Caco-2 (cell line): ENCODE measurements at regions not wholly inside any gene's neighbourhood (a gene's known extent, or its start where the extent isn't known, plus 50 kb on each side); places are given as distances from the start of the nearest gene placed in this dataset.

Experiments used
- BruUV-seq: library from RNA; stranded (reverse); fragments of 400-500 nt; replicated peaks from 2 replicates; lab custom pipeline; 2021; lab: Mats Ljungman, UMichigan
- CTCF ChIA-PET: fragments of 300-600 bp; sonication (Branson Sonifier 250); formaldehyde crosslinking; loops from one replicate; lab custom pipeline; 2022; ENCODE audit warnings: antibody characterized with exemption; lab: Charles Lee
- POLR2A ChIA-PET: fragments of 300-600 bp; sonication (Branson Sonifier 250); formaldehyde crosslinking; loops from one replicate; lab custom pipeline; 2022; ENCODE audit warnings: antibody characterized with exemption; lab: Charles Lee
- DNase-seq, 2 experiments: peaks; one replicate each; pipeline versions ENCODE4 v3.0.0 to v3.0.0-alpha.2; 2020 to 2022
- H3K27me3 ChIP-seq: replicated peaks from 2 replicates; pipeline ENCODE4 v1.6.0; 2011; ENCODE audit warnings: low read length; ENCODE audit not compliant: control insufficient read depth, insufficient read depth
- H3K36me3 ChIP-seq: 2 replicates; pipeline ENCODE4 v1.5.1; 2011; ENCODE audit warnings: low read length; ENCODE audit not compliant: control insufficient read depth, insufficient read depth
- H3K4me1 ChIP-seq: fragments of 250-450 bp; sonication (Bioruptor Pico); 2 replicates; pipeline ENCODE4 v1.5.1; 2020; ENCODE audit warnings: mild to moderate bottlenecking
- H3K4me3 ChIP-seq: 2 replicates; pipeline ENCODE4 v1.5.1; 2011; ENCODE audit warnings: low read depth, mild to moderate bottlenecking, control low read depth, low read length
- H3K9me3 ChIP-seq: fragments of 250-450 bp; sonication (Bioruptor Pico); 2 replicates; pipeline ENCODE4 v1.5.1; 2020; ENCODE audit warnings: mild to moderate bottlenecking, moderate library complexity
- H3K27ac Mint-ChIP-seq: one replicate; pipeline ENCODE4 v1.8.0; 2022; ENCODE audit warnings: mixed read lengths; ENCODE audit not compliant: unreplicated experiment
- H3K27me3 Mint-ChIP-seq: one replicate; pipeline ENCODE4 v1.8.0; 2022; ENCODE audit warnings: mixed read lengths; ENCODE audit not compliant: insufficient read depth, unreplicated experiment
- H3K36me3 Mint-ChIP-seq: one replicate; pipeline ENCODE4 v1.8.0; 2022; ENCODE audit warnings: mild to moderate bottlenecking, mixed read lengths; ENCODE audit not compliant: insufficient read depth, unreplicated experiment
- H3K4me1 Mint-ChIP-seq: one replicate; pipeline ENCODE4 v1.8.0; 2022; ENCODE audit warnings: low read depth, mixed read lengths; ENCODE audit not compliant: unreplicated experiment
- H3K4me3 Mint-ChIP-seq: one replicate; pipeline ENCODE4 v1.8.0; 2022; ENCODE audit warnings: mild to moderate bottlenecking, moderate library complexity, mixed read lengths; ENCODE audit not compliant: unreplicated experiment
- H3K9me3 Mint-ChIP-seq: one replicate; pipeline ENCODE4 v1.8.0; 2022; ENCODE audit warnings: mixed read lengths; ENCODE audit not compliant: unreplicated experiment
- intact Hi-C: fragments of 100-400 bp; cut with micrococcal nuclease; formaldehyde crosslinking; loops from one replicate; pipeline ENCODE4 v1.10.0; 2022; ENCODE audit not compliant: unreplicated experiment
- TF ChIP-seq, protein P1 (sequence below), 2 experiments: fragments of 200-600 bp in 1 of 2; IDR thresholded peaks; 1 replicate in 1 of 2; 2 replicates in 1 of 2; pipeline versions ENCODE4 v1.5.1 to v1.8.0; 2011 to 2022; ENCODE audit warnings: antibody characterized with exemption in 1 of 2, control low read depth in 1 of 2, inconsistent platforms in 1 of 2, low read depth in 1 of 2, low read length in 1 of 2, mild to moderate bottlenecking in 1 of 2, moderate library complexity in 1 of 2; ENCODE audit not compliant: insufficient read depth in 1 of 2, severe bottlenecking in 1 of 2, unreplicated experiment in 1 of 2

DNA sequence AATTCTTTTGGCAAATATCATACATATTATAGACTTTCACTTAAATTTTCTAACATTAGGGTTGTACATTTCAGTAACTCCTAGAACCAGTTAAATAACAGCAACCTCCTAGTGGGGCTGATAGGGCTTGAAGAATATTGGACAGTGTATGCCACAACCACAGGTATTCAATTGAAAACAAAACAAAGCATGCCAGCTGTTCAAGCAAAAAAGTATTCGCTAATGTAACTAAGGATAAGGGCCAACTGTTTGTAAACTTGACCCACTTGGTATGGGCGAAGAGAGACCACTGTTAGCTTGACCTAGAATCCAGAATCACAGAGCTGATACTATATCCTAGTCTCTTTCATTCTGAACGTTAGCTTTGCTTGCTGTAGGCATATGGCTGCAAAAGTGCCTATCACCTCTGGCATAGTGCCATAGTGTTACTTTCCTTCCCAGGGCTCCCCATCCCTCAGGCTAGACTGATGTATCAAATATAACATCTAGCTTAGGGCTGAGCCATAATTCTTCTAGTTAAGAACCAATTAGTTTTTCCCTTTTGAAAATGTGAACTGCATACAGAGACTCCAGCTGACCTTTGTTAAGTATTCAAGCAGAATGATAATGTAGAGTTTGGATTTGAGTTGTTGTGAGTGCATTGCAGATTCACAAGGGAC is 458.8 kb upstream of the NRXN1 start:
- CTCF ChIA-PET = no interaction called here
- H3K4me3 Mint-ChIP-seq = no peak overlapping the region
- H3K9me3 Mint-ChIP-seq = peaks cover 2% of the 10 kb centered on the region
- intact Hi-C loops = no loop called here
- peaks cover 5% of the 10 kb centered on the region for H3K27me3 Mint-ChIP-seq
- H3K9me3 ChIP-seq = no peaks in the 10 kb centered on the region; the same call in 1 of the 2 replicates
- no peak overlapping the region for H3K4me3 ChIP-seq
- H3K4me1 ChIP-seq = no peaks in the 10 kb centered on the region
- H3K36me3 Mint-ChIP-seq = no peaks in the 10 kb centered on the region
- POLR2A ChIA-PET = no interaction called here
- H3K4me1 Mint-ChIP-seq = no peaks in the 10 kb centered on the region
- TF ChIP-seq, protein P1, sequence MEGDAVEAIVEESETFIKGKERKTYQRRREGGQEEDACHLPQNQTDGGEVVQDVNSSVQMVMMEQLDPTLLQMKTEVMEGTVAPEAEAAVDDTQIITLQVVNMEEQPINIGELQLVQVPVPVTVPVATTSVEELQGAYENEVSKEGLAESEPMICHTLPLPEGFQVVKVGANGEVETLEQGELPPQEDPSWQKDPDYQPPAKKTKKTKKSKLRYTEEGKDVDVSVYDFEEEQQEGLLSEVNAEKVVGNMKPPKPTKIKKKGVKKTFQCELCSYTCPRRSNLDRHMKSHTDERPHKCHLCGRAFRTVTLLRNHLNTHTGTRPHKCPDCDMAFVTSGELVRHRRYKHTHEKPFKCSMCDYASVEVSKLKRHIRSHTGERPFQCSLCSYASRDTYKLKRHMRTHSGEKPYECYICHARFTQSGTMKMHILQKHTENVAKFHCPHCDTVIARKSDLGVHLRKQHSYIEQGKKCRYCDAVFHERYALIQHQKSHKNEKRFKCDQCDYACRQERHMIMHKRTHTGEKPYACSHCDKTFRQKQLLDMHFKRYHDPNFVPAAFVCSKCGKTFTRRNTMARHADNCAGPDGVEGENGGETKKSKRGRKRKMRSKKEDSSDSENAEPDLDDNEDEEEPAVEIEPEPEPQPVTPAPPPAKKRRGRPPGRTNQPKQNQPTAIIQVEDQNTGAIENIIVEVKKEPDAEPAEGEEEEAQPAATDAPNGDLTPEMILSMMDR (IDR thresholded peaks at IDR 0.05; ENCODE audit: insufficient read depth in 1 of 2, low read depth in 1 of 2, low read length in 1 of 2, severe bottlenecking in 1 of 2, unreplicated experiment in 1 of 2) = no peak
- no peak for DNase-seq
- H3K27ac Mint-ChIP-seq = no peak overlapping the region
- H3K36me3 ChIP-seq = no peaks in the 10 kb centered on the region
- H3K27me3 ChIP-seq = no peaks in the 10 kb centered on the region
- no TSS peak for BruUV-seq

GRCh38 chr2:51484605-51485004 is 452.7 kb upstream of the NRXN1 start:
- Histone ChIP-seq H3K9me3 (no peaks in the 10 kb centered on the region; the same call in 1 of the 2 replicates), H3K36me3 (no peaks in the 10 kb centered on the region), H3K4me1 (no peaks in the 10 kb centered on the region), H3K27me3 (no peaks in the 10 kb centered on the region), H3K4me3 (no peak overlapping the region)
- Mint-ChIP-seq H3K27me3 (no peaks in the 10 kb centered on the region), H3K27ac (no peak overlapping the region), H3K4me1 (no peaks in the 10 kb centered on the region), H3K36me3 (no peaks in the 10 kb centered on the region), H3K9me3 (no peaks in the 10 kb centered on the region), H3K4me3 (no peak overlapping the region)
- POLR2A ChIA-PET = no interaction called here
- DNase-seq = no peak
- CTCF ChIA-PET = no interaction called here
- intact Hi-C loops = no loop called here
- no TSS peak for BruUV-seq
- TF ChIP-seq, protein P1 (IDR thresholded peaks at IDR 0.05; ENCODE audit: insufficient read depth in 1 of 2, low read depth in 1 of 2, low read length in 1 of 2, severe bottlenecking in 1 of 2, unreplicated experiment in 1 of 2) = no peak

DNA sequence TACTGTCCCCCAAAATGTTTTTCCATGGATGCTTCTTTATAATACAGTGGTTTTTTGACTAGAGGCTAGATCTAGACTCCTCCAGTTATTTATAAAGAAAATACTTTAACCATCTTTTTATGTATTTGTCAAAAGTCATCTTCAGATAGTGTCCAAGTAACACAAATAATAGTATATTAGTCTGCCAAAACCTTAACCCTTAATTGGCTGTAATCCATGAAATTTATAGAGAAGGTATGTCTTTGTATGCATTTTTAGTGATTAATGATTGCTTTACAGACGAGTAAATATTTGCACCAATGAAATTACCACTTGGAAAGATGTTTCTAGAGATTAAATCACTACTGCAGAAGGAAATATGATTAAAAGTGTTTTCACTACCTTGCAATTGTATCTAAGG is 451.8 kb upstream of the NRXN1 start:
- Mint-ChIP-seq H3K4me3 (no peak overlapping the region), H3K27me3 (no peaks in the 10 kb centered on the region), H3K27ac (no peak overlapping the region), H3K36me3 (no peaks in the 10 kb centered on the region), H3K9me3 (no peaks in the 10 kb centered on the region), H3K4me1 (no peaks in the 10 kb centered on the region)
- no TSS peak for BruUV-seq
- Histone ChIP-seq H3K4me3 (no peak overlapping the region), H3K9me3 (no peaks in the 10 kb centered on the region; the same call in 1 of the 2 replicates), H3K36me3 (no peaks in the 10 kb centered on the region), H3K4me1 (no peaks in the 10 kb centered on the region), H3K27me3 (no peaks in the 10 kb centered on the region)
- TF ChIP-seq, protein P1 (IDR thresholded peaks at IDR 0.05; ENCODE audit: insufficient read depth in 1 of 2, low read depth in 1 of 2, low read length in 1 of 2, severe bottlenecking in 1 of 2, unreplicated experiment in 1 of 2) = no peak
- ChIA-PET POLR2A (no interaction called here), CTCF (no interaction called here)
- DNase-seq = no peak
- intact Hi-C loops = no loop called here
